ENCODE measurements at regions not wholly inside any gene's neighbourhood (a gene's known extent, or its start where the extent isn't known, plus 50 kb on each side); places are given as distances from the start of the nearest gene placed in this dataset.

DNA sequence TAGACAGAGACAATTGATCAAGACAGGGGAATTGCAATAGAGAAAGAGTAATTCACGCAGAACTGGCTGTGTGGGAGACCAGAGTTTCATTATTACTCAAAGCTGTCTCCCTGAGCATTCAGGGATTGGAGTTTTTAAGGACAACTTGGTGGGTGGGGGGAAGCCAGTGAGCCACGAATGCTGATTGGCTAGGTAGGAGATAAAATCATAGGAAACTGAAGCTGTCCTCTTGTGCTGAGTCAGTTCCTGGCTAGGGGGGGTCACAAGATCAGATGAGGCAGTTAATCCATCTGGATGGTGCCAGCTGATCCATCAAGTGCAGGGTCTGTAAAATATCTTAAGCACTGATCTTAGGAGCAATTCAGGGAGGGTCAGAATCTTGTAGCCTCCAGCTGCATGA, 358.6 kb downstream of the GPM6A start:
- ATAC-seq (no peak), DNase-seq (ENCODE audit: missing footprints) (no peak)
- intact Hi-C loops (cut with DNase I) = no loop called here

DNA sequence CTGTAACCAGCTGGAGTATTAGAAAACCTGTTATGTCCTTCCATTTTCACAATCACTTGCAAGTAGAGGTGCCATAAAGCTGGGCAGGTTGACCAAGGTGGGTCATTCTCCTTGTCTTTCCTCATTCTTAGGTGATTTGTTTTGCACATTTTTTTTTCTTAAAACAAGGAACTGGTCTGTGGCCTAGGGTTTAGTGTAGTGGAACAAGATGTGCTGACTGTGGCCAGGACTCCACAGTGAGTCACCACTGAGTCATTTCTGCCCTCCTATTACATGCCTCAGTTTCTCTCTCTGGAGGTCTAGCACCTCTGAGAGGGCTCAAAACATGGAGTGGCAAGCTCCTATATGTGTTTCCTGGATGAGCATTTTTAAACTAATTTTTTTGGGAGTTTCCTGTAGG, 355.9 kb downstream of the GPM6A start:
- ATAC-seq (no peak), DNase-seq (ENCODE audit: missing footprints) (no peak)
- intact Hi-C loops (cut with DNase I) = no loop called here

DNA sequence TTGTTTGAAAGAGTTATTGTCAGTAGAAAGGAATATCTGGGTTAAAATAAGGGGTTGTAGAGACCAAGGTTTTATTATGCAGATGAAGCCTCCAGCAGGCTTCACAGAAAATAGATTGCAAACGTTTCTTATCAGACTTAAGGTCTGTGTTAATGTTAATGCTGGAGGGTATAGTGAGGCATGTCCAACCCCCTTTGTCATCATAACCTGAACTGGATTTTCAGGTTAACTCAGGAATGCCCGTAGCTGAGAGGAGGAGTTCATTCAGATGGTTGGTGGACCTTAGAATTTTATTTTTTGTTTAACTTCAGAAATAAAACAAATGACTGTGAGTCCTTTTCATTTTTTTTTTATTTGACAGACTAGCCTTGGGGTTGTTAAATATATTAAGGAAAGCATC, 354.1 kb downstream of the GPM6A start:
- DNase-seq (ENCODE audit: missing footprints) (no peak), ATAC-seq (no peak)
- intact Hi-C loops (cut with DNase I) = no loop called here

DNA sequence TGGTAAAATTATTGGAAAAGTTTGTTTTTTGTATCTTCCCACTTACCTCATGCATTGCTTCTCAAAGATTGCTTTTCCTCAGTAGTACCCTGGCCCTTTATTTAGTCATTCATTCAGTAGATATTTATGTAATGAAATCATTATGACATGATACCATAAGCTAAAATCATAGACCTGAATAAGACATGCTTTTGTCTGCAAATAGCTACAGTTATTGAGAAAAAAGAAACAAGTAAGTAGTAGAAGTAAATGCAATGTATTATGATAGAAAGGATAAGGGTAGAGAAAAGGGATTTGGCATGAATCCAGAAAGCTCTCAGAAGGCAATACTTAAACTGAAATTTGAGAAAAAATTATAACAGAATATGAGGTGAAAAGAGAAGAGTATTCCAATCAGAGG, 352.5 kb downstream of the GPM6A start:
- intact Hi-C loops (cut with DNase I) = no loop called here
- DNase-seq (ENCODE audit: missing footprints) = no peak
- ATAC-seq = no peak

DNA sequence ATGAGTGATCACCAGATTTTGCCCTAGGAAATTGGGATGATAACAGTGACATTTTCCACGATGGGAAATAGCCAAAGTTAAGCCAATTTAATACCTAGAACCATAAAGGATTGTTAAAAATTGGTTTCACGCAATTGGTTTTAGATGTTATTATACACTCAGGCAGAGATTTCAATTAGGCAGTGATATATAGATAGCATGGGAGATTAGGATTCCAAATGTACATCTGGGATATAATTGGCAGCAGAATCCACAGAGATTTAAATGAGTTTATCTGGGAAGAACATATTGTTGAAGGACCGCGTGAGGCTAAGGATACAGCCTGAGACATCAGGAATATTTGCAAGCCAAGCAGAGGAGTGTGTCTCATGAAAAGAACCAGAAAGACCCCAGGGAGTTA, 351.6 kb downstream of the GPM6A start:
- no peak for DNase-seq (ENCODE audit: missing footprints)
- intact Hi-C loops (cut with DNase I) = no loop called here
- no peak for ATAC-seq

GRCh38 chr4:175469514-175469913, 342.6 kb downstream of the GPM6A start:
- ATAC-seq = no peak
- intact Hi-C loops (cut with DNase I) = no loop called here

GRCh38 chr4:175470131-175470530, 341.9 kb downstream of the GPM6A start:
- no peak for DNase-seq (ENCODE audit: missing footprints)
- no peak for ATAC-seq
- intact Hi-C loops (cut with DNase I) = no loop called here

More at GRCh38 chr4:175469514-175469913, 342.6 kb downstream of the GPM6A start:
- no peak for DNase-seq (ENCODE audit: missing footprints)

DNA sequence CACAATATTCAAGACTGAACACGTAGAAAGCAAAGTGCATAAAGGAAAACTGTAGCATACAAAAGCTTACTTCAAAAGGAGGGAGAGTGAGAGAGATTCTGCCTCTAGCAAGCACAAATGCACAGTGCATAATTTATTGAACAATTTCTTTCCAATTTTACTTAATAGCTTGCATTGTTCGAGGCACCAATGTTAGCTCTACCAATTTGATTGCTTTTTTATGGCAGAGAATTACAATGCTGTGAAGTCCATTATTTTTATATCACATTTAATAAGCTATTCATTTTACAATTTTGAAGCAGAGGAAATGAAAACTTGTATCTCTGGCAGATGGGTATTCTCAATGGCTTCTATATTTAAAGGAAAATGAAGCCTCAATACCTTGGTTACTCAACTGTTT, 331.7 kb downstream of the GPM6A start:
- DNase-seq (ENCODE audit: missing footprints) (no peak), ATAC-seq (no peak)
- intact Hi-C loops (cut with DNase I) = no loop called here

DNA sequence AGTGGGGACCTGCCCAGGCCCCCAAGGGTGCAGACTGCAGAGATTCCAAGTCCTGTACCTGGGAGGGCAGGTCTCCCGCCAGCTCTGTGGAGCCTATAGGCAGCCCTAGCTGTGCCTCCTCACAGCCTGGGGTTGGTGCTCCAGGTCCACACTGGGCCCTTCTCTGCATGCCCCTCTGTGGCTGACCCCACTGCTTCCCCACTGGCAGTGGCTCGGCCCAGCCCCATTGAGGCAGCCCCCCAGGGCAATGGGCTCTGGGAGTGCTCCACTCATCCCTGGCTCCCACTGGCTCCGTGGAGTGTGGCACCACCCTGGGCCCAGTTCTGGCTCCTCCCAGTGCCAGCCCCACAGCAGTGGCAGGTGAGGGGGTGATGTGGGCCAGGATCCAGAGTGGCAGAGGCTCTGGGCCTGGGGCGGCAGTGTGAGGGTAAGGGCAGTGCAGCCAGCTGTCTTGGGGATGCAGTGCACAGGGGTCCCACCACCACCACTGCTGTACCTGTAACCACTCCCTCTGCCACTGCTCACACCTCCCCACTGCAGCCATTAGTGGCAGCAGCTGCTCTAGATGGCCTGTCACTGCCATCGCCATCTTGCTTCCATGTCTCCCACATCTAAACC, 312.2 kb downstream of the GPM6A start:
- intact Hi-C loops (cut with DNase I) = no loop called here
- ATAC-seq (no peak), DNase-seq (ENCODE audit: missing footprints) (no peak)

- ATAC-seq (no peak), DNase-seq (ENCODE audit: missing footprints) (no peak)
- intact Hi-C loops (cut with DNase I) = no loop called here
These were observed 307.7 kb downstream of the GPM6A start for GRCh38 chr4:175504318-175504717.

DNA sequence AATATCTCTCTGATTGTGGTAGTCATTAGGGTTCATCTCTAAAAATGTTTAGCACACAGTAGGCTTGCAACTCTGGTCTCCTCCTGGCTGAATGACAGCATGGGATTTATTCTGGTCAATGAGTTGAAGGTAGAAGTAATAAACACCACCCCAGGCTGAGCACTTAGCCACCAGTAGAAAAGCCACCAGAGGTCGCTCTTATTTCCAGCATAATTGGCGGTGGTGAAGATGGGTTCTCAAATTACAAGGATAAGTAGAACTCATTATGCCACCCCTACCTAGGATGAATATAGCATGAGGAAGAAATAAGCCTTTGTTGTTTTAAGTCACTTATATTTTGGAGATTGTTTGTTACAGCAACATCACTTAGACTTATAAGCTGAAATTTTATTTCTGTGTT, 302.7 kb downstream of the GPM6A start:
- DNase-seq (ENCODE audit: missing footprints) (no peak), ATAC-seq (no peak)
- intact Hi-C loops (cut with DNase I) = no loop called here

DNA sequence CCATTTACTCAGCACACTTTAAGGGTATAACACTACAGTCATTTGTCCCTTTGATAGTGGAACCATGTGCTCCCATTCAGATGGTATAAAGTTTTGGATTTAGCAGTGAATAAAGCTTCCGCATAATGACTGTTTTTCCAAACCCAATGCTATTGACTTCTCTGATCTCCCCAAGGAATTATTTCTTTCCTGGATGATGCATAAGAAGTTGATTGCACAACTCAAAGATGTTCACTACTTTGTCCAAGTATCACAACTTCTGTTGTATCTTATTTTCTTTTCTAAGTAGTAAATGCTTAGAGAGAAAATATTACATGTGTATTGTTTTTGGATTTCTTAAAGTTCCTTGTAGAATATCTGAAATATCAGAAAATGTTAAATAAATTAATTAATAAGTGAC, 300.2 kb downstream of the GPM6A start:
- no peak for ATAC-seq
- no peak for DNase-seq (ENCODE audit: missing footprints)
- intact Hi-C loops (cut with DNase I) = no loop called here

DNA sequence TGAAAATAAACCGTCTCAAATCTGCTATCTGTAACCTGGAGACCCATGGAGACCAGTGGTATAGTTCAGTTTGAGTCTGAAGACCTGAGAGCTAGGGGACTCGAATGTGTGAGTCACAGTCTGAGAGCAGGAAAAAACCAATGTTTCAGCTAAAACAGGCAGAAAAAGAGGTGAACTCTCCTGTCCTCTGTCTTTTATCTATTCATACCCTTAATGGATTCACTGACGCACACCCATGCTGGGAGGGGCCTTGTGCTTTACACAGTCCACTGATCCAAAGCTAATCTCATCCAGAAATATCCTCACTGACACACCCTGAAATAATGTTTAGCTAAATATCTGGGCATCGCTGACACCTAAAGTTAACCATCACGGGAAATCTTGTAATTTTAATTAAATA, 297.9 kb downstream of the GPM6A start:
- intact Hi-C loops (cut with DNase I) = no loop called here
- ATAC-seq = no peak
- no peak for DNase-seq (ENCODE audit: missing footprints)

DNA sequence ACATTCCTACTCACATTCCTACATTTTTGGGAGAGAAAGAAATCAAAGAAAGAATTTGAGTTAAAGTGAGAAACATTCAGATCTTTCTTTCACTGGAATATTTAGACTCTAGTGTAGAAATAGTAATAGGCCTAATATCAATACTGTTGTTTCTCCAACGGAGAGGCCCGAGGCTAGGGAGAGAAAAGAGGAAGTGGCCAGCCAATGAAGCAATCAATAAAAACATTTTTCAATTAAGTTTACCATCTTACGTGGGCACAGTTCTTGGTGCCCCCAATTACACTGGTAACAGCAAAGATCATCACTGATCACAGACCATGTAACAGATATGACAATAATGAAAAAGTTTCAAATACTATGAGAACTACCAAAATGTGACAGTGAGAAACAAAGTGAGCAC, 281.4 kb downstream of the GPM6A start:
- no peak for DNase-seq (ENCODE audit: missing footprints)
- intact Hi-C loops (cut with DNase I) = no loop called here

DNA sequence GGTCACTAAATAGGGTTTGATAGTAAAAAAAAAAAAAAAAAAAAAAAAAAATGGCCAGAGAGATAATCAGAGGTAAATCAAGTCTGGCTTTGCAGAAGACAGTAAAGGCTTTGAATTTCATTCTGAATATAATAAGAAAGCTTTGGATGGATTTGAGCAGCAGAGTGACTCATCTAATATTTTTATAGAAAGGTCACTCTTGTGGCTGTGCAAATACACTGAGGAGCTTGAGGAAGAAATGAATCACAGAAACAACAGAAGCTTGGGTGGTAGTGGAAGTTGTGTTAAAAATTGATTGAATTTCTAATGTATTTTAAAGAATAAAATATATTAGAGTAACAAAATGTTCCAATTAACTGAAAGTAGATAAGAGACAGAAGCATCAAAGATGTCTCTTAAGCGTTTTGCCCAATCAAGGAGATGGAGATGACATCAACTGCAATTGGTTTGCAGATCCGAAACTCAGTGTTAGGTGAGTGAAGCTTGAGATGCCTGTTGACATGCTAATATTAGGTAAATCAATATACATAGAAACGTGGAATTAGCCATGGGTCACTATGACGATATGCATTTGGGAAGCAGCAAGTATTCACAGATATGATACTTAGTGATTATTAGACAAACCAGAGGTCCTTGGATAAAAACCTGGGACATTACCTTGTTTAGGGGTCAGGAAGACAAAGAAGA, 280.5 kb downstream of the GPM6A start:
- DNase-seq (ENCODE audit: missing footprints) = no peak
- no peak for ATAC-seq
- intact Hi-C loops (cut with DNase I) = no loop called here

More for the DNA sequence above, 281.4 kb downstream of the GPM6A start:
- ATAC-seq = no peak

- intact Hi-C loops (cut with DNase I) = no loop called here
- DNase-seq (ENCODE audit: missing footprints) = no peak
- no peak for ATAC-seq
These were observed 275.1 kb downstream of the GPM6A start for GRCh38 chr4:175536852-175537453.

- intact Hi-C loops (cut with DNase I) = no loop called here
- DNase-seq (ENCODE audit: missing footprints) = no peak
- ATAC-seq = no peak
These were observed 272.6 kb downstream of the GPM6A start for GRCh38 chr4:175539498-175539897.

DNA sequence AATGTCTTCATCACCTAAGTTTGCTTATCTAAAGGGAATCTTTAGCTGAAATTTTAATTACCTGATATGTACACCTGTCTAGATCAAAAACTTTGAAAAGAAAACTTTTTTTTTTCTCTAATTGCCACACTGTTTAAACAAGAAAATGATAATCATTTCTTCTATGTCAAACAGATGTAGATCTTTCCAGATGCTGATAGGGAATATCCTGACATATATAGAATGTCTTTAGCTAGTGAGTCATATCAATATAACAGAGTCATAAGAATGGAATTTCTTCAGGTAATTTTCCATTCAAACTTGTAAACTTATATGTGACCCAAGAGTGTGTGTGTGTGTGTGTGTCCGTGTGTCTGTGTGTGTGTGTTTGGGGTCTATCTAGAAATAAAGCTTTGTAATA, 271.9 kb downstream of the GPM6A start:
- intact Hi-C loops (cut with DNase I) = no loop called here
- no peak for DNase-seq (ENCODE audit: missing footprints)
- no peak for ATAC-seq

- intact Hi-C loops (cut with DNase I) = no loop called here
- ATAC-seq (no peak), DNase-seq (ENCODE audit: missing footprints) (no peak)
These were observed 271.3 kb downstream of the GPM6A start for GRCh38 chr4:175540732-175541131.

DNA sequence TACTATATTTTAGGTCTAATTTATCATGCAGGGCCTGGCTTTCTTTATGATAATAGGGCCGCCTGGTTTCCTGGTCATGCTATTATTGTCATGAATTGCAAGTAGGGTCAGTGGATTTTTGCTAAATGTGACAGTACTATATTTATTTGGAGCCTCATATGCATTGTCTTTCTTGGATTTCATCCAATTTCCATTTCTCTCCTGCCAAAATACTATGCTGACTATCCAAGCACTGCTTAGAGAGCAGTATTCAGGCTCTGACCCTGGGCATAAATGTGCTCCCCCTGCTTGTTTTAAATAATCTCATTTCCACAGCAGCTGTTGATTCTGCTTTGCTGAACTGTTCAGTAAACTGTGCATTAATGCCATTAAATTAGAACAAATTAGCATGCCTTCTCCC, 269.3 kb downstream of the GPM6A start:
- ATAC-seq = no peak
- intact Hi-C loops (cut with DNase I) = no loop called here
- DNase-seq (ENCODE audit: missing footprints) = no peak

DNA sequence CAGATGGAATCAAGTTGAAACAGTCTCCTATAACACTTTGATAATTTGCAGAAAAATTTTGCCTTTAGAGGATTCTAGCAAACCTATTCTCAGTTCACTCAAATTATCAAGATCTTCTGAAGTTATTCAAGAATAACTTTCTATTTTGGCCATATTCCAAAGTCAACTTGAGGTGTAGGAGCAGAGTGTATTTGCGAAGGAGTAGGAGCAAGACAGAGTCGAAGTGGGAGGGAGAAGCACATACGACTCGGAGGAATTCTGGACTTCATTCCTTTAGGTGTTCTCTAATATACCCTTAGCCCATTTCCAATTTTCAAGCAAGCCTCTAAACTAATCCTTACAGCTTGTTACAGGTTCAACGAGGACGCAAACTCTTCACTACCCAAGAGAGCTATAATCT, 252.9 kb downstream of the GPM6A start:
- intact Hi-C loops (cut with DNase I) = no loop called here
- ATAC-seq = no peak
- DNase-seq (ENCODE audit: missing footprints) = no peak

Data from Right ventricle myocardium inferior (tissue), 1 donor.